Activated T-cell treated with anti-CD3 and anti-CD28 coated beads, Interleukin-2, amount 50 U/mL, for 72 hours (primary cell): ENCODE measurements at regions not wholly inside any gene's neighbourhood (a gene's known extent, or its start where the extent isn't known, plus 50 kb on each side); places are given as distances from the start of the nearest gene placed in this dataset.

ENCODE experiments used
- ATAC-seq, 2 donors: fragments of 150-1000 bp; cut with Tn5 transposase; replicated peaks in 1 of 2; 2 replicates each; pipeline ENCODE4 v1.10.0; 2021; ENCODE audit warnings: moderate library complexity in 2 of 2, mild to moderate bottlenecking in 1 of 2
- DNase-seq, 2 donors: peaks; one replicate each; pipeline ENCODE4 v3.0.0; 2021 to 2022; ENCODE audit warnings: mixed read lengths in 1 of 2
- H3K27ac Mint-ChIP-seq: one replicate; pipeline ENCODE4 v1.8.0; 2022; ENCODE audit warnings: mild to moderate bottlenecking, moderate library complexity, mixed read lengths
- H3K27me3 Mint-ChIP-seq: one replicate; pipeline ENCODE4 v1.8.0; 2022; ENCODE audit warnings: low read depth, mixed read lengths
- H3K36me3 Mint-ChIP-seq, 2 donors: one replicate each; pipeline ENCODE4 v1.8.0; 2022; ENCODE audit warnings: mixed read lengths in 2 of 2, mild to moderate bottlenecking in 1 of 2; ENCODE audit not compliant: insufficient read depth in 2 of 2
- H3K4me1 Mint-ChIP-seq: one replicate; pipeline ENCODE4 v1.8.0; 2022; ENCODE audit warnings: low read depth, mixed read lengths
- H3K4me3 Mint-ChIP-seq, 2 donors: one replicate each; pipeline ENCODE4 v1.8.0; 2022; ENCODE audit warnings: mild to moderate bottlenecking in 2 of 2, mixed read lengths in 2 of 2, moderate library complexity in 2 of 2
- H3K9me3 Mint-ChIP-seq, 2 donors: one replicate each; pipeline ENCODE4 v1.8.0; 2022; ENCODE audit warnings: mixed read lengths in 2 of 2

- no peaks in the 10 kb centered on the region for H3K9me3 Mint-ChIP-seq
- no peaks in the 10 kb centered on the region for H3K36me3 Mint-ChIP-seq
- no peak overlapping the region for H3K27ac Mint-ChIP-seq
- H3K4me1 Mint-ChIP-seq = no peaks in the 10 kb centered on the region
- no peak overlapping the region for H3K4me3 Mint-ChIP-seq
- no peaks in the 10 kb centered on the region for H3K27me3 Mint-ChIP-seq
- DNase-seq (no peak), ATAC-seq (no peak)
These were observed 2045.7 kb upstream of the TENM3 start for GRCh38 chr4:180197471-180197870.

DNA sequence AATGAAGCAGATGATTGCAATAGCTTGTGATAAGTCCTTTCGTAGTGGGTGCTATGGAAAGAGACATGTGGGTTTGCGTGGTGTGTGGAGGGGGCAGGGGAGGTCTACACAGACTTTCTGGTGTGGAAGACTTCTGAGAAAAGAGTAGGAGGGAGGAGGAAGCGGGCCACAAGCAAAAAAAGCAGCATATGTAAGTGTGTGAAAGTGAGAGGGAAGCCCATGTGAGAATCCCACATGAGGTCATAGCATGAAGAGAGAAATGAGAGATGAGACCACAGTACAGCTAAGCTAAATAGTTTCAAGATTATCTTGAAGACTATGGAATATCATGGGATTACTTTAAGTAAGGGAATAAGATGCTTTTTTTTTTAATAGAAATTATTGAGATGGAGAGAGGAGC, 2039.9 kb upstream of the TENM3 start:
- Mint-ChIP-seq H3K27ac (no peak overlapping the region), H3K27me3 (no peaks in the 10 kb centered on the region), H3K9me3 (peaks cover 2% of the 10 kb centered on the region in 2 donors), H3K4me1 (no peaks in the 10 kb centered on the region), H3K36me3 (no peaks in the 10 kb centered on the region), H3K4me3 (no peak overlapping the region)
- DNase-seq = no peak
- ATAC-seq = no peak

DNA sequence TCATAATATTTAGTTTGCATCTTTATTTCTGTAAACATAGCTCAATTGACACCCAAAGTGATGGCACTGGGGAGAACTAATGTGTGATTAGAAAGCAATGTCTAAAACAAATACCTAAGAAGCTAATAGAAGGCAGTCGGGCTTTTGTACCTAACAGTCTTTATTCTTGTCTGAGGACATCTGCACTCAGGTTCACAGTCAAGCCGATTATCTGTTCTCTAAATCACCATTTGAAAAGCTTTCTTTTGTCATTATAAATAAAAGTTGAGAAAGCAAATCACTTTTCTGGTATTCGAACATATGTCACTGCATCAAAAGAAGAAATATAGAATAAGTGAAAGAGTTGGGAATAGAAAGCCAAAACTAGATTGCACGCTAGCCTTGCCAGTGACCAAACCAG, 2037.9 kb upstream of the TENM3 start:
- Mint-ChIP-seq H3K36me3 (no peaks in the 10 kb centered on the region), H3K4me3 (no peak overlapping the region), H3K9me3 (peaks cover 2% of the 10 kb centered on the region in 2 donors), H3K27ac (no peak overlapping the region), H3K4me1 (no peaks in the 10 kb centered on the region), H3K27me3 (no peaks in the 10 kb centered on the region)
- ATAC-seq (no peak), DNase-seq (no peak)

- Mint-ChIP-seq H3K27me3 (no peaks in the 10 kb centered on the region), H3K9me3 (peaks cover 2 to 3% of the 10 kb centered on the region in 2 donors), H3K27ac (no peak overlapping the region), H3K36me3 (peaks cover 0 to 1% of the 10 kb centered on the region in 2 donors), H3K4me3 (no peak overlapping the region), H3K4me1 (no peaks in the 10 kb centered on the region)
- ATAC-seq = no peak
- no peak for DNase-seq
These were observed 2035.3 kb upstream of the TENM3 start for GRCh38 chr4:180207921-180208320.

- ATAC-seq (no peak), DNase-seq (no peak)
- Mint-ChIP-seq H3K4me3 (no peak overlapping the region), H3K27ac (no peak overlapping the region), H3K27me3 (no peaks in the 10 kb centered on the region), H3K9me3 (peaks cover 9 to 12% of the 10 kb centered on the region in 2 donors), H3K36me3 (peaks cover 0 to 3% of the 10 kb centered on the region in 2 donors), H3K4me1 (no peaks in the 10 kb centered on the region)
These were observed 2026.1 kb upstream of the TENM3 start for GRCh38 chr4:180217070-180217469.

DNA sequence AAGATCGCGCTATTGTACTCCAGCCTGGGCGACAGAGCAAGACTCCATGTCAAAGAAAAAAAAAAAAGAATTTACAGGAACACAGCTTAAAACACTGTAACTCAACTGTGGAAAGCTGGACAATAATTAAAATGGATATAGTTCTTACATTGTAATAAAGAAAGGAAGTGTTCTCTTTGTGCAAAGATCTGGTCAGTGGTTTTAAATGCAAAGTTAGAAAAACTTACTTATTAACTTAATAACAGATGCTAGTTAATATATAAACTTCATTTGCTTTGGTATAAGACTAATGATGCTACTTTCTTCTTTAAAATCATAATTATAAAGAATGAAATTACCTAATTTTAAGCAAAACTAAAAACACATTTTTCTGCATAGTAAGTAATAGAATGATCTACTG, 2024.1 kb upstream of the TENM3 start:
- H3K27me3 Mint-ChIP-seq = no peaks in the 10 kb centered on the region
- H3K9me3 Mint-ChIP-seq = peaks cover 13 to 16% of the 10 kb centered on the region in 2 donors
- no peaks in the 10 kb centered on the region for H3K4me1 Mint-ChIP-seq
- H3K4me3 Mint-ChIP-seq = no peak overlapping the region
- DNase-seq (no peak), ATAC-seq (no peak)
- peaks cover 0 to 3% of the 10 kb centered on the region in 2 donors for H3K36me3 Mint-ChIP-seq
- H3K27ac Mint-ChIP-seq = no peak overlapping the region

- no peak for ATAC-seq
- H3K27ac Mint-ChIP-seq = no peak overlapping the region
- H3K36me3 Mint-ChIP-seq = no peaks in the 10 kb centered on the region
- no peak for DNase-seq
- H3K9me3 Mint-ChIP-seq = peaks cover 3 to 9% of the 10 kb centered on the region in 2 donors
- H3K27me3 Mint-ChIP-seq = no peaks in the 10 kb centered on the region
- no peaks in the 10 kb centered on the region for H3K4me1 Mint-ChIP-seq
- no peak overlapping the region for H3K4me3 Mint-ChIP-seq
These were observed 2017.2 kb upstream of the TENM3 start for GRCh38 chr4:180225977-180226376.

DNA sequence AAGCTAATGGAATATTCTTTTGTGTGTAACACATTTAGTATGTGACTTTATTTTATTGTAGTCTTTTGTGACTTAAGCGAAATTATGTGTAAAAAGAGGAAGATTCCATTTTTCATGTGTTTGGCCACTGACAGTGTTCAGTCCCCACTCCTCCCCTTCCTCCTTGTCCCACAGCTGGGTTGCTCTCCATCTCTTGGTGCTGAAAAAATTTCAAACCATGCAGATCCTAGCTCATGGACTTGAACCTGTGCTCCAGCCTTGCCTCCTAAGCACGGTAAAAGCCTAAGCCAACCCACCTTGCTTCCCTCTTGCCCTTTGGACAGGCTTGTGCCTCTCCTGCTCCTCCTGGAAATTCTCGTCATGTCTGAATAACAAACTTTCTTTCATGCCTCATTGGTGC, 2008.5 kb upstream of the TENM3 start:
- Mint-ChIP-seq H3K27ac (no peak overlapping the region), H3K4me3 (no peak overlapping the region)
- no peak for ATAC-seq

GRCh38 chr4:180240670-180241069, 2002.5 kb upstream of the TENM3 start:
- Mint-ChIP-seq H3K9me3 (peaks cover 5 to 7% of the 10 kb centered on the region in 2 donors), H3K27me3 (no peaks in the 10 kb centered on the region), H3K36me3 (no peaks in the 10 kb centered on the region), H3K4me1 (no peaks in the 10 kb centered on the region), H3K4me3 (no peak overlapping the region), H3K27ac (no peak overlapping the region)
- ATAC-seq (no peak), DNase-seq (no peak)

More for the DNA sequence above, 2008.5 kb upstream of the TENM3 start:
- no peaks in the 10 kb centered on the region for H3K27me3 Mint-ChIP-seq
- no peak for DNase-seq
- no peaks in the 10 kb centered on the region for H3K4me1 Mint-ChIP-seq
- H3K9me3 Mint-ChIP-seq = peaks cover 0 to 3% of the 10 kb centered on the region in 2 donors
- no peaks in the 10 kb centered on the region for H3K36me3 Mint-ChIP-seq

DNA sequence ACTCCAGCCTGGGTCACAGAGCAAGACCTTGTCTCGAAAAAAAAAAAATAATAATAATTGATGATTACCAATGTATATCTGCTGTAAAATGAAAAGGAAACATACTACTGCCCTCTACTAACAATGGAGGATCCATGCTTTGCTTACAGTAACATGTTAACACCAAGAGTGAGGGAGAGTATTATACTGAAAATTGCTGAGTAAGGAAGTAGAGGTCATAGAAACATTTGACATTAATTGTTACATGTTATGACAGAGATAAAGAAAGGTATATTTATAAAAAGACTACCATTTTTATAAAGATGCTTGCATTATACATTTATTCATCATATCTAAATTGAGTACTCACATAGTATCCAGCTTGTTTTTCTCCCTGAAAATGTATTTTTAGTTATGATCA, 1989.8 kb upstream of the TENM3 start:
- H3K36me3 Mint-ChIP-seq = no peaks in the 10 kb centered on the region
- H3K27ac Mint-ChIP-seq = no peak overlapping the region
- H3K27me3 Mint-ChIP-seq = no peaks in the 10 kb centered on the region
- ATAC-seq (no peak), DNase-seq (no peak)
- no peak overlapping the region for H3K4me3 Mint-ChIP-seq
- peaks cover 0 to 1% of the 10 kb centered on the region in 2 donors for H3K9me3 Mint-ChIP-seq
- H3K4me1 Mint-ChIP-seq = no peaks in the 10 kb centered on the region

DNA sequence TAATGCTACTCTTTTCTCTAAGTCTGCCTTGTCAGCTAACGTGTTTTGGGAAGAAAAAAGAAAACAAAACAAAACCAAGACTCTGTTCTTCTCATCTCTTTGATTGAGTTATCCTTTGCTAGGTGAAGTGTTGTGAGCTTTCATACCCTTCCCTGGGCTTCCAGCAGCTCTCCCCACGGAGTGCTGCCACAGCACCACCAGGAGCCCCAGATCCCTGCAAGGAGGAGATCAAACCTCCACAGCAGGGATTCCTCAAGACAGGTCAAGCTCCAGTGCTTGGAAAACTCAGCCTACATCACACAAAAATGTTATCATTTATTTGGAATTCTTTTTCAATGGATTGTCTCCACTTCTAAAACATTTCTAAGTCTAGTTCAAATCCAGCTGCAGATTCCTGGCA, 1981.9 kb upstream of the TENM3 start:
- H3K36me3 Mint-ChIP-seq = no peaks in the 10 kb centered on the region
- DNase-seq (no peak), ATAC-seq (no peak)
- H3K27me3 Mint-ChIP-seq = no peaks in the 10 kb centered on the region
- H3K4me3 Mint-ChIP-seq = no peak overlapping the region
- H3K4me1 Mint-ChIP-seq = no peaks in the 10 kb centered on the region
- H3K9me3 Mint-ChIP-seq = peaks cover 1 to 3% of the 10 kb centered on the region in 2 donors
- H3K27ac Mint-ChIP-seq = no peak overlapping the region

GRCh38 chr4:180280076-180280475, 1963.1 kb upstream of the TENM3 start:
- ATAC-seq (no peak), DNase-seq (no peak)
- peaks cover 4 to 8% of the 10 kb centered on the region in 2 donors for H3K9me3 Mint-ChIP-seq
- no peaks in the 10 kb centered on the region for H3K4me1 Mint-ChIP-seq
- H3K27me3 Mint-ChIP-seq = no peaks in the 10 kb centered on the region
- no peaks in the 10 kb centered on the region for H3K36me3 Mint-ChIP-seq
- no peak overlapping the region for H3K4me3 Mint-ChIP-seq
- no peak overlapping the region for H3K27ac Mint-ChIP-seq

DNA sequence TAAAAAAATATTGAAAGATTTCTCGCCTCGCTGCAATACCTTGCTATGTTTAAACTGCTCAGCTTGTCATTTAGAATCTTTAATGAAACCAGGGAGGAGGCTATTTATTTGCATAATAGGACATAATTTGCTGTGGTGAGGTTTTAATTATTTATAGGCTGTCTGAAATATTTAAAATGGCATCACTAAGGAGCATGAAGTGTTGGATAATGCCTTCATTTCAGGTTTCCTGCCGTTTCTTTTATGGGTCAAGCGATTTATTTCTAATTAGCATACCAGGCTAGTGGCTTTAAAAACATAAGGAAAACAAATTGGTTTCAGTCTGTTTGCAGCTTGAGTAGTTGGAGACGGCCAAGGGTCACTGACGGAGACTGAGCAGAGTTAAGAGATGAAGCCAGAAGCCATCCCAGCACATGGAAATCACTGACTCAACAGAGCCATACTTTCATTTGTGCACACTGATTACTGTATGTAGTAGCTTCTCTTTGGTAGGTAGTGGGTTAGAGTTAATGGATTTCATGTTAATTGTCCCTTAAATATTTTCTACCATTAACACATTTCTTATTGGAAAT, 1962.4 kb upstream of the TENM3 start:
- H3K4me1 Mint-ChIP-seq = no peaks in the 10 kb centered on the region
- ATAC-seq (no peak), DNase-seq (no peak)
- no peaks in the 10 kb centered on the region for H3K27me3 Mint-ChIP-seq
- no peak overlapping the region for H3K4me3 Mint-ChIP-seq
- H3K36me3 Mint-ChIP-seq = no peaks in the 10 kb centered on the region
- no peak overlapping the region for H3K27ac Mint-ChIP-seq
- peaks cover 3 to 4% of the 10 kb centered on the region in 2 donors for H3K9me3 Mint-ChIP-seq

DNA sequence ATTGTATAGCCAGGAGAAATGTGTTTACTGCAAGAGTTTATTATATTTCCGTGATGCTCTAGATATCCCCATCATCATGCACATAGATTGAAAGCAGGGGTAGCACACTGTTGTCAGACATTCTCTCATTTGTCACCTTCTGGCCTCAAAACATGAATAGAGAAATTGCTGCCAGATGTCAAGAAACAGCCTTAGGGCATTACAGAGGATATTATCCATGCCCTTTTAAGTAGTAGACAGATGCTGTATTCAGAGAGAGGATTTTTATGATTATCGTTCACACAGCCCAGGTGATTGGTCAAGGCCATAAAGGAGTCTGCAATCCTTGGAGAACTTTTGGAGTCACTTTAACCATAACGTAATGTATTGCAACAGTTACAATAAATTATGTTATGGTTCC, 1961.5 kb upstream of the TENM3 start:
- no peaks in the 10 kb centered on the region for H3K36me3 Mint-ChIP-seq
- H3K27ac Mint-ChIP-seq = no peak overlapping the region
- H3K27me3 Mint-ChIP-seq = no peaks in the 10 kb centered on the region
- H3K4me3 Mint-ChIP-seq = no peak overlapping the region
- ATAC-seq (no peak), DNase-seq (no peak)
- H3K9me3 Mint-ChIP-seq = peaks cover 3% of the 10 kb centered on the region in 2 donors
- no peaks in the 10 kb centered on the region for H3K4me1 Mint-ChIP-seq
